HEK293T (cell line): ENCODE measurements at regions not wholly inside any gene's neighbourhood (a gene's known extent, or its start where the extent isn't known, plus 50 kb on each side); places are given as distances from the start of the nearest gene placed in this dataset.

ENCODE experiments used
- ARNT ChIP-seq: fragments of 450-650 bp; IDR thresholded peaks from 2 replicates; pipeline ENCODE4 v1.6.1; 2017; ENCODE audit warnings: mild to moderate bottlenecking
- ELF4 ChIP-seq: fragments of 450-650 bp; IDR thresholded peaks from 2 replicates; pipeline ENCODE4 v1.6.1; 2017; ENCODE audit warnings: antibody characterized with exemption
- FOXA1 ChIP-seq: fragments of 450-650 bp; IDR thresholded peaks from 2 replicates; pipeline ENCODE4 v1.6.1; 2016; ENCODE audit warnings: mild to moderate bottlenecking
- FOXM1 ChIP-seq: fragments of 450-650 bp; IDR thresholded peaks from 2 replicates; pipeline ENCODE4 v1.6.1; 2017; ENCODE audit warnings: mild to moderate bottlenecking, borderline replicate concordance
- HDGF ChIP-seq: fragments of 450-650 bp; IDR thresholded peaks from 2 replicates; pipeline ENCODE4 v1.6.1; 2017; ENCODE audit warnings: antibody characterized with exemption, borderline replicate concordance
- L3MBTL2 ChIP-seq: fragments of 450-650 bp; conservative IDR thresholded peaks from 2 replicates; pipeline ENCODE4 v1.6.1; 2016; ENCODE audit warnings: mild to moderate bottlenecking
- NFRKB ChIP-seq: fragments of 450-650 bp; IDR thresholded peaks from 2 replicates; pipeline ENCODE4 v1.6.1; 2016; ENCODE audit warnings: mild to moderate bottlenecking, moderate library complexity
- PKNOX1 ChIP-seq: fragments of 450-650 bp; IDR thresholded peaks from 2 replicates; pipeline ENCODE4 v1.6.1; 2016
- SP1 ChIP-seq: fragments of 450-650 bp; IDR thresholded peaks from 2 replicates; pipeline ENCODE4 v1.6.1; 2017
- SUZ12 ChIP-seq: fragments of 450-650 bp; IDR thresholded peaks from 2 replicates; pipeline ENCODE4 v1.6.1; 2016; ENCODE audit warnings: mild to moderate bottlenecking
- TARDBP ChIP-seq: fragments of 450-650 bp; IDR thresholded peaks from 2 replicates; pipeline ENCODE4 v1.6.1; 2016
- ZNF384 ChIP-seq: fragments of 450-650 bp; IDR thresholded peaks from 2 replicates; pipeline ENCODE4 v1.6.1; 2016

DNA sequence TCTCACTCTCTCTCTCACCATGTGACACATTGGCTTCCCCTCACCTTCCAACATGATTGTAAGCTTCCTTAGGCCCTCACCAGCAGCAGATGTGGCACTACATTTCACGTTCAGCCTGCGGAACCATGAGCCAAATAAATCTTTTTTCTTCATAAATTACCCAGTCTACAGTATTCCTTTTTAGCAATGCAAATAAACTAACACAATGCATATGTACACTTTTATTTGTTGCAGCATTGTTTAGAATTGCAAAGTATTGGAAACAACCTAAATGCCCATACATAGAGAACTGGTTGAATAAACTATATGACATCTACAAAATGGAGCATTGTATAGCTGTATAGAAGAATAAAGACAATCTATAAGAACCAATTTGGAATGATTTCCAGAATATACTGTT, 487.6 kb downstream of the FUT8 start:
- TF ChIP-seq SUZ12 (no peak), ARNT (no peak), PKNOX1 (no peak), ZNF384 (no peak), SP1 (no peak), ELF4 (no peak), FOXA1 (no peak), FOXM1 (no peak), L3MBTL2 (no peak), HDGF (no peak), TARDBP (no peak), NFRKB (no peak)
